ENCODE measurements at regions not wholly inside any gene's neighbourhood (a gene's known extent, or its start where the extent isn't known, plus 50 kb on each side); places are given as distances from the start of the nearest gene placed in this dataset.

DNA sequence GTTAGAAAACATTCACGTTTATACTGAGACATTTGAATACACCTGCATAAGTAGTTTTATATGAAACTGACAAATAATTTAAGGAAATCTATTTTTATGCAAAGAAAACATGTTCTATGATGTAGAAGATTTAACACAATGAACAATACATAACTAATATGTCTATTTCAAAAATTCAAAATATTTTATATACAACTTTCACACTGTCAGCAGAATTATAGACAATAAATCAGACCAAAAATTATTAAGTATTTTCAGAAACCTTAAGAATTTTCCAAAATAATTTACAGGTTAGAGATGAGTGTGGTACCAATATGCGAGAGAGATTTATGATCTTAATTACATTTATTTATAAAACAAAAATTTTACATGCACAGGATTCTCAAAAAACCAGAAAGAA lies 1561.0 kb upstream of the ZEB2 start:
- Mint-ChIP-seq H3K27me3 (ENCODE audit: low read depth) (no peaks in the 10 kb centered on the region), H3K4me1 (no peaks in the 10 kb centered on the region), H3K9me3 (peaks cover 2% of the 10 kb centered on the region), H3K27ac (no peak overlapping the region), H3K4me3 (no peak overlapping the region), H3K36me3 (ENCODE audit: low read depth) (no peaks in the 10 kb centered on the region)
- TF ChIP-seq, protein P1, sequence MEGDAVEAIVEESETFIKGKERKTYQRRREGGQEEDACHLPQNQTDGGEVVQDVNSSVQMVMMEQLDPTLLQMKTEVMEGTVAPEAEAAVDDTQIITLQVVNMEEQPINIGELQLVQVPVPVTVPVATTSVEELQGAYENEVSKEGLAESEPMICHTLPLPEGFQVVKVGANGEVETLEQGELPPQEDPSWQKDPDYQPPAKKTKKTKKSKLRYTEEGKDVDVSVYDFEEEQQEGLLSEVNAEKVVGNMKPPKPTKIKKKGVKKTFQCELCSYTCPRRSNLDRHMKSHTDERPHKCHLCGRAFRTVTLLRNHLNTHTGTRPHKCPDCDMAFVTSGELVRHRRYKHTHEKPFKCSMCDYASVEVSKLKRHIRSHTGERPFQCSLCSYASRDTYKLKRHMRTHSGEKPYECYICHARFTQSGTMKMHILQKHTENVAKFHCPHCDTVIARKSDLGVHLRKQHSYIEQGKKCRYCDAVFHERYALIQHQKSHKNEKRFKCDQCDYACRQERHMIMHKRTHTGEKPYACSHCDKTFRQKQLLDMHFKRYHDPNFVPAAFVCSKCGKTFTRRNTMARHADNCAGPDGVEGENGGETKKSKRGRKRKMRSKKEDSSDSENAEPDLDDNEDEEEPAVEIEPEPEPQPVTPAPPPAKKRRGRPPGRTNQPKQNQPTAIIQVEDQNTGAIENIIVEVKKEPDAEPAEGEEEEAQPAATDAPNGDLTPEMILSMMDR (IDR thresholded peaks at IDR 0.05; ENCODE audit: unreplicated experiment in 3 of 3) = no peak

DNA sequence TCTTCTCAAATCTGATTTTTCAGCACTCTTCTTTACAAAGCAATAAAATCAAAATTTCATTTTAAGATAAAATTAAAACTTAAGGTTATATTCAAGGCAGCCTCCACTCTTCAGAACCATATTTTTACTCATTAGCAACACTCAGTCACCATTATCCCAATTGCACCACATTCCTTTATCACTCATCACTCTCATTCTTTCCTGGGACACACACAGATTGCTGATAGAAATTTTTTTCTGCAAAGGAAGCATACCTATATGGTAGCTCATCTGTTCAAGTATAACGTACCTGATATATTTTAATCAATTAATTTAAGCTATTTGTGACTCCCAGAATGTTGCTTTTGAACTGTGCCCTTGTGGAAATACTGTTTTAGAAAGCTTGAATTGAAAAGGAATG lies 1559.3 kb upstream of the ZEB2 start:
- Mint-ChIP-seq H3K4me3 (no peak overlapping the region), H3K9me3 (no peaks in the 10 kb centered on the region), H3K36me3 (ENCODE audit: low read depth) (no peaks in the 10 kb centered on the region), H3K4me1 (no peaks in the 10 kb centered on the region), H3K27me3 (ENCODE audit: low read depth) (no peaks in the 10 kb centered on the region), H3K27ac (no peak overlapping the region)
- TF ChIP-seq, protein P1 (IDR thresholded peaks at IDR 0.05; ENCODE audit: unreplicated experiment in 3 of 3) = no peak

DNA sequence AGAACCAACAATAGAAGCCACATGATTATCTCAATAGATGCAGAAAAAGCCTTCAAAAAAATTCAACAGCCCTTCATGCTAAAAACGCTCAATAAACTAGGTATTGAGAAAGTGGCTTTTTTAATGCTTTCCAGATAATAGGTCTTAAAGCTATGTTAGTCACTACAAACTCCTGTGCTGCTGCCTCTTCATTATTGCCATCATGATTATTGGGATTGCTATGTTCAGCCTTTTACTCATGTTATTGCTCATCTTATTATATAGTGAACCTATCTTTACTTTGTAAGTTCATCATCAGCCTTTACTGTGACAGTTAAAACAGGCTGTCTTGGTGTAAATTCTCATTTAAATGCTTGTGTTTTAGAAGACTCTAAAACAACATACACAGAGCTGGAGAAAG lies 1557.2 kb upstream of the ZEB2 start:
- no peaks in the 10 kb centered on the region for H3K27me3 Mint-ChIP-seq (ENCODE audit: low read depth)
- TF ChIP-seq, protein P1 (IDR thresholded peaks at IDR 0.05; ENCODE audit: unreplicated experiment in 3 of 3) = no peak
- H3K36me3 Mint-ChIP-seq (ENCODE audit: low read depth) = no peaks in the 10 kb centered on the region
- H3K27ac Mint-ChIP-seq = no peak overlapping the region
- H3K9me3 Mint-ChIP-seq = peaks cover 5% of the 10 kb centered on the region
- no peak overlapping the region for H3K4me3 Mint-ChIP-seq
- no peaks in the 10 kb centered on the region for H3K4me1 Mint-ChIP-seq

DNA sequence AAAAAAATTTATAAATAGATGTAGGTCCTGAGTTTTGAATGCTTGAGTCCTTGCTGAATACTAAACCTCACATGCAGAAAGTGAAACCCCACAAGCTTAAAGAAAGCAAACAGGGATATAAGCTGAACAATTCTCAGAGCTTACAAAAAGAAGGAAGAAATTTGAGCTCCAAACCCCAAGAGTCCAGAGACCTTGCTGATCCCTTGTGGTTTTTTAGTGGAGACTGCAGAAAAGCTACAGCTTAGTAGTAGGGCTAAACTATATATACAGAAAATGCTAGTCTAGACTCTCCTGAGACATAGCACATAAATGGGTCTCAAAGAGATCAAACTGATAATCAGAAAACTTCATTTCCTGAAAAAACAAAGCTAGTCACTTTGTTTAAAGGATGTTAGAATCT lies 1548.1 kb upstream of the ZEB2 start:
- H3K27ac Mint-ChIP-seq = no peak overlapping the region

DNA sequence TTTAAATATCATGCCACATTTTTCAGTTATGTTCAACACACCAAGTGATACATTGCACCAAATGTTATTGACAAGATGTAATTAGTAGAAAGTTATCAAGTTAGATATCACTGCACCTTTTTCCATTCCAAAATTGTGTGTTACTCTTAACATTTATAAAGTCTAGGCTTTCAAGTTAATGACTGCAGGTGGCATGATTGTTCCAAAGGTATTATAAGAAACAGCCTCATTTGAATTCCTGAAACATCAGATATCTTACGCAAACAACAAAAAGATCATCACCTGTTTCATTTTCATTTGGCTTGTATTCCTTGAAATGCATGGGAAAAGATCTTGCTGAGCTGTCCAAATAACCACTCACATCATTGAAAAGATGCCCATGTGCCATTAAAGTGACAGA lies 1528.2 kb upstream of the ZEB2 start:
- no peak overlapping the region for H3K4me3 Mint-ChIP-seq
- no peaks in the 10 kb centered on the region for H3K36me3 Mint-ChIP-seq (ENCODE audit: low read depth)
- TF ChIP-seq, protein P1 (IDR thresholded peaks at IDR 0.05; ENCODE audit: unreplicated experiment in 3 of 3) = no peak
- peaks cover 4% of the 10 kb centered on the region for H3K9me3 Mint-ChIP-seq
- H3K27me3 Mint-ChIP-seq (ENCODE audit: low read depth) = no peaks in the 10 kb centered on the region
- no peak overlapping the region for H3K27ac Mint-ChIP-seq
- no peaks in the 10 kb centered on the region for H3K4me1 Mint-ChIP-seq

More for the DNA sequence above, 1548.1 kb upstream of the ZEB2 start:
- Mint-ChIP-seq H3K4me1 (no peaks in the 10 kb centered on the region), H3K4me3 (no peak overlapping the region), H3K27me3 (ENCODE audit: low read depth) (no peaks in the 10 kb centered on the region), H3K9me3 (peaks cover 40% of the 10 kb centered on the region), H3K36me3 (ENCODE audit: low read depth) (peaks cover 5% of the 10 kb centered on the region)
- TF ChIP-seq, protein P1 (IDR thresholded peaks at IDR 0.05; ENCODE audit: unreplicated experiment in 3 of 3) = no peak

DNA sequence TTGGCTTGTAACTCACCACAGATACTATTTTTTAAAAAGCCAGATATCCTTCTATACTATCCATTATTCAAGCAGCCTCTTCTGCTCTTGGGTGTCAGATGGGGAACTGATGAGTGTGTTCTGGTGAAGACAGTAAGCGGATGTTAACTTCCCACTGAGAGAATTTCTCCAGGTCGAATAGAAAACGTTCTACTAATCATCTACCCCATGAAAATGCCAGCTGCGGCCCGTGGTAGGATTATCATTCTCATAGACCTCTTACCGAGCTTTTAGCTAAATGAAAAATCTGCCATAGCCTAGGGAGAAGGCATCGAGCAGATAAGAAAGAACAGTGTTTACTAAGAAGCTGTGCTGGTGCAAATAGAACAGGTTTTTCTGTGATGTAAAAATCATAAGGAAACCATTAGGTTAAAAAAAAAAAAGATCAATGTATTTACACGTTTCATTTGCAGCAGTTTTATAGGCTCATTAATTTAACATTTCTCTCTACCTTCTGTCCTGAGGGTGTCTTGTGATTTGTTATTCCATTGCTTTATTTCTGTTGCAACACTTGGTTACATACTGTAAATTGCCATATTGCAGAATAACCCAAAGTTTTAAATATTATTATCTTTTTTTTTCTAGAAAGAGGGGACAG lies 1521.5 kb upstream of the ZEB2 start:
- Mint-ChIP-seq H3K4me1 (no peaks in the 10 kb centered on the region), H3K36me3 (ENCODE audit: low read depth) (no peaks in the 10 kb centered on the region), H3K27me3 (ENCODE audit: low read depth) (no peaks in the 10 kb centered on the region), H3K4me3 (no peak overlapping the region), H3K27ac (no peak overlapping the region), H3K9me3 (no peaks in the 10 kb centered on the region)
- TF ChIP-seq, protein P1 (IDR thresholded peaks at IDR 0.05; ENCODE audit: unreplicated experiment in 3 of 3) = no peak
